ENCODE measurements at regions not wholly inside any gene's neighbourhood (a gene's known extent, or its start where the extent isn't known, plus 50 kb on each side); places are given as distances from the start of the nearest gene placed in this dataset.

DNA sequence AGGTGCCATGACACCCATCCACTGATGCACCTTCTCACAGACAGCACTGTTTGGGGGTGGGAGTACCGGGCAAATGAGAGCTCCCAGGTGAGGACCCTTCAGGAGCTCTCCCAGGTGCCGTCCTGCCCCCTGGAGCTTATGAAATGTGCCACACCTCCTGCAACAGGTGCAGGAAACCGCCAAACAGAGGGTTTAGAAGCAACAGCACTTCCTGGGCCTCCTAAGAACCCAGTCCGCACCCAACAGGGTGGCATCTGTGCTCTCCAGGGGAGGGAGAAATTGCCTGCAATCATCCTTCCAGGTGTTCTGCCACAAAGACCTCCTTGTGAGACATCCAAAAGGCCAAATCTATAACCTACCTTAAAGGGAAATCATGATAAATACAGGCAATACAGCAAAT lies 87.7 kb upstream of the ATP1B1 start:
- Histone ChIP-seq H3K27me3 (ENCODE audit: insufficient read depth, low read length) (no peaks in the 10 kb centered on the region), H3K36me3 (ENCODE audit: insufficient read depth, low read length) (no peaks in the 10 kb centered on the region), H3K4me2 (ENCODE audit: low read length) (no peak overlapping the region), H3K9ac (ENCODE audit: low read length) (no peak overlapping the region), H4K20me1 (ENCODE audit: insufficient read depth, low read length) (no peaks in the 10 kb centered on the region), H3K9me3 (ENCODE audit: insufficient read depth, low read depth, low read length) (no peaks in the 10 kb centered on the region), H2AFZ (ENCODE audit: low read depth, low read length) (no peak overlapping the region), H3K79me2 (ENCODE audit: insufficient read depth, low read length) (no peaks in the 10 kb centered on the region), H3K4me3 (ENCODE audit: insufficient read depth, low read depth, low read length) (no peak overlapping the region), H3K27ac (ENCODE audit: low read depth, low read length) (no peak overlapping the region), H3K4me1 (ENCODE audit: insufficient read depth, low read length) (no peaks in the 10 kb centered on the region)
- Mint-ChIP-seq H3K9me3 (ENCODE audit: unreplicated experiment) (peaks cover 2% of the 10 kb centered on the region), H3K4me3 (ENCODE audit: unreplicated experiment) (no peak overlapping the region), H3K4me1 (ENCODE audit: low read depth, unreplicated experiment) (no peaks in the 10 kb centered on the region), H3K36me3 (ENCODE audit: low read depth, unreplicated experiment) (no peaks in the 10 kb centered on the region), H3K27ac (ENCODE audit: unreplicated experiment) (no peak overlapping the region), H3K27me3 (ENCODE audit: low read depth, unreplicated experiment) (peaks cover 13% of the 10 kb centered on the region)
- TF ChIP-seq EZH2 (IDR thresholded peaks at IDR 0.05; ENCODE audit: insufficient read depth, low read length) (no peak), CTCF (IDR thresholded peaks at IDR 0.05; ENCODE audit: insufficient read depth, low read depth, low read length) (no peak)
- DNase-seq (ENCODE audit: low read depth) (no peak), FAIRE-seq (no peak)

GRCh38 chr1:169019419-169020058 lies 87.0 kb upstream of the ATP1B1 start:
- H3K27me3 ChIP-seq (ENCODE audit: insufficient read depth, low read length): no peaks in the 10 kb centered on the region
- H3K4me3 ChIP-seq (ENCODE audit: insufficient read depth, low read depth, low read length): no peak overlapping the region
- H3K36me3 ChIP-seq (ENCODE audit: insufficient read depth, low read length): no peaks in the 10 kb centered on the region
- no peaks in the 10 kb centered on the region for H3K4me1 ChIP-seq (ENCODE audit: insufficient read depth, low read length)
- H3K9me3 Mint-ChIP-seq (ENCODE audit: unreplicated experiment): peaks cover 2% of the 10 kb centered on the region
- no peak overlapping the region for H3K4me2 ChIP-seq (ENCODE audit: low read length)
- no peaks in the 10 kb centered on the region for H3K4me1 Mint-ChIP-seq (ENCODE audit: low read depth, unreplicated experiment)
- H3K27ac Mint-ChIP-seq (ENCODE audit: unreplicated experiment): no peak overlapping the region
- H4K20me1 ChIP-seq (ENCODE audit: insufficient read depth, low read length): no peaks in the 10 kb centered on the region
- H3K36me3 Mint-ChIP-seq (ENCODE audit: low read depth, unreplicated experiment): no peaks in the 10 kb centered on the region
- H3K9me3 ChIP-seq (ENCODE audit: insufficient read depth, low read depth, low read length): no peaks in the 10 kb centered on the region
- no peak for DNase-seq (ENCODE audit: low read depth)
- no peak overlapping the region for H3K27ac ChIP-seq (ENCODE audit: low read depth, low read length)
- H3K79me2 ChIP-seq (ENCODE audit: insufficient read depth, low read length): no peaks in the 10 kb centered on the region
- no peak overlapping the region for H2AFZ ChIP-seq (ENCODE audit: low read depth, low read length)
- H3K9ac ChIP-seq (ENCODE audit: low read length): no peak overlapping the region
- peaks cover 13% of the 10 kb centered on the region for H3K27me3 Mint-ChIP-seq (ENCODE audit: low read depth, unreplicated experiment)
- no peak overlapping the region for H3K4me3 Mint-ChIP-seq (ENCODE audit: unreplicated experiment)
- TF ChIP-seq EZH2 (IDR thresholded peaks at IDR 0.05; ENCODE audit: insufficient read depth, low read length) (no peak), CTCF (IDR thresholded peaks at IDR 0.05; ENCODE audit: insufficient read depth, low read depth, low read length) (no peak)
- FAIRE-seq: no peak

GRCh38 chr1:169020684-169021083 lies 85.8 kb upstream of the ATP1B1 start:
- no peaks in the 10 kb centered on the region for H3K27me3 ChIP-seq (ENCODE audit: insufficient read depth, low read length)
- DNase-seq (ENCODE audit: low read depth): no peak
- Mint-ChIP-seq H3K27ac (ENCODE audit: unreplicated experiment) (no peak overlapping the region), H3K27me3 (ENCODE audit: low read depth, unreplicated experiment) (peaks cover 11% of the 10 kb centered on the region), H3K9me3 (ENCODE audit: unreplicated experiment) (peaks cover 2% of the 10 kb centered on the region), H3K36me3 (ENCODE audit: low read depth, unreplicated experiment) (no peaks in the 10 kb centered on the region), H3K4me3 (ENCODE audit: unreplicated experiment) (no peak overlapping the region), H3K4me1 (ENCODE audit: low read depth, unreplicated experiment) (peaks cover 3% of the 10 kb centered on the region)
- no peak for FAIRE-seq
- no peaks in the 10 kb centered on the region for H3K4me1 ChIP-seq (ENCODE audit: insufficient read depth, low read length)
- H2AFZ ChIP-seq (ENCODE audit: low read depth, low read length): no peak overlapping the region
- no peak overlapping the region for H3K27ac ChIP-seq (ENCODE audit: low read depth, low read length)
- H3K9ac ChIP-seq (ENCODE audit: low read length): no peak overlapping the region
- no peaks in the 10 kb centered on the region for H4K20me1 ChIP-seq (ENCODE audit: insufficient read depth, low read length)
- H3K36me3 ChIP-seq (ENCODE audit: insufficient read depth, low read length): no peaks in the 10 kb centered on the region
- H3K9me3 ChIP-seq (ENCODE audit: insufficient read depth, low read depth, low read length): no peaks in the 10 kb centered on the region
- H3K79me2 ChIP-seq (ENCODE audit: insufficient read depth, low read length): no peaks in the 10 kb centered on the region
- TF ChIP-seq EZH2 (IDR thresholded peaks at IDR 0.05; ENCODE audit: insufficient read depth, low read length): no peak
- no peak for TF ChIP-seq CTCF (IDR thresholded peaks at IDR 0.05; ENCODE audit: insufficient read depth, low read depth, low read length)
- no peak overlapping the region for H3K4me3 ChIP-seq (ENCODE audit: insufficient read depth, low read depth, low read length)
- H3K4me2 ChIP-seq (ENCODE audit: low read length): no peak overlapping the region

All from astrocyte (in vitro differentiated cells and primary cell).